ENCODE measurements at regions not wholly inside any gene's neighbourhood (a gene's known extent, or its start where the extent isn't known, plus 50 kb on each side); places are given as distances from the start of the nearest gene placed in this dataset.
A peak's percentile ranks its signal among the peaks of the same experiment; 100 is the strongest.

GRCh38 chr7:25478925-25479324 lies 250.6 kb upstream of the NPVF start:
- TF ChIP-seq POU2F2 (IDR thresholded peaks at IDR 0.05; ENCODE audit: low read depth, low read length), result no peak
- no peak for TF ChIP-seq PAX5 (IDR thresholded peaks at IDR 0.05; ENCODE audit: insufficient read depth, low read length, severe bottlenecking)
- TF ChIP-seq SPI1 (IDR thresholded peaks at IDR 0.05; ENCODE audit: low read depth, low read length), result no peak
- TF ChIP-seq POLR2AphosphoS5 (IDR thresholded peaks at IDR 0.05; ENCODE audit: low read depth, low read length), result no peak
- no peak for TF ChIP-seq TAF1 (IDR thresholded peaks at IDR 0.05; ENCODE audit: low read depth, low read length)
- TF ChIP-seq POLR2A (IDR thresholded peaks at IDR 0.05; ENCODE audit: low read depth, low read length), result no peak
- DNase-seq (ENCODE audit: insufficient read length, low spot score) (no peak), FAIRE-seq (no peak)

DNA sequence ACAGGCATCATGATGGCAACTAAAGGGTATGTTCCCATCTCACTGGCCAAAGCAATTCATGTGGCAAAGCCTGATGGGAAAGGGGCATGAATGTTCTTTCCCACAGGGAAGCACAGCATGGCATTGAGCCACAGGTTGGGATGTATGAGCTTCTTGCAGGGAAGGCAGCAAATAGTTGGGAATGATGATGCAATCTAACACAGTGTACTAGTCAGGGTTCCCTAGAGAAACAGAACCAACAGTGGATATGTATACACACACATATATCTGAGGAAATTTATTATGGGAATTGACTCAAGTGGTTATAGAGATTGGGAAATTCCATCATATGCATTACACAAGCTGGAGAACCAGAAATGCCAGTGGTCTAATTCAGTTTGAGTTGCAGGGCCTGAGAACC lies 253.6 kb upstream of the NPVF start:
- DNase-seq (ENCODE audit: insufficient read length, low spot score) (no peak), FAIRE-seq (no peak)
- no peak for TF ChIP-seq SPI1 (IDR thresholded peaks at IDR 0.05; ENCODE audit: low read depth, low read length)
- no peak for TF ChIP-seq POLR2AphosphoS5 (IDR thresholded peaks at IDR 0.05; ENCODE audit: low read depth, low read length)

DNA sequence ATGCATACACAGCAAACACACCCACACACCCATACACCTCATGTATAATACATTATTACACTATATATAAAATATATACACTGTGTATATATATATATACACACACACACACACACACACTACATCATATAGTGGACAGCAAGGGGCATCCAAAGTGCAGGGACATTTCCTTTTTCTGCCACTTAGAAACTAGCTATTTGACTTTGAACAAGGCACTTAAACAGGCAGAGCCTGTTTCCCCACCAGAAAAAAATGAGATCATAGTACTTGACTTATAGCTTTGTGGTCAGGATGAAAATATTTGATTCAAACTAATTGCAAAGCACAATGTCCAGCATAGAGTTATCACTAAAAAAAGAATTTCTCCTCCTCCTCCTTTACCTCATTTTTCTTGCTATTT lies 254.3 kb upstream of the NPVF start:
- DNase-seq (ENCODE audit: insufficient read length, low spot score), result no peak
- no peak for FAIRE-seq
- TF ChIP-seq PAX5 (IDR thresholded peaks at IDR 0.05; ENCODE audit: insufficient read depth, low read length, severe bottlenecking), result no peak
- TF ChIP-seq TAF1 (IDR thresholded peaks at IDR 0.05; ENCODE audit: low read depth, low read length), result no peak
- TF ChIP-seq POLR2A (IDR thresholded peaks at IDR 0.05; ENCODE audit: low read depth, low read length), result no peak
- TF ChIP-seq POU2F2 (IDR thresholded peaks at IDR 0.05; ENCODE audit: low read depth, low read length), result no peak
- no peak for TF ChIP-seq SPI1 (IDR thresholded peaks at IDR 0.05; ENCODE audit: low read depth, low read length)
- no peak for TF ChIP-seq POLR2AphosphoS5 (IDR thresholded peaks at IDR 0.05; ENCODE audit: low read depth, low read length)

DNA sequence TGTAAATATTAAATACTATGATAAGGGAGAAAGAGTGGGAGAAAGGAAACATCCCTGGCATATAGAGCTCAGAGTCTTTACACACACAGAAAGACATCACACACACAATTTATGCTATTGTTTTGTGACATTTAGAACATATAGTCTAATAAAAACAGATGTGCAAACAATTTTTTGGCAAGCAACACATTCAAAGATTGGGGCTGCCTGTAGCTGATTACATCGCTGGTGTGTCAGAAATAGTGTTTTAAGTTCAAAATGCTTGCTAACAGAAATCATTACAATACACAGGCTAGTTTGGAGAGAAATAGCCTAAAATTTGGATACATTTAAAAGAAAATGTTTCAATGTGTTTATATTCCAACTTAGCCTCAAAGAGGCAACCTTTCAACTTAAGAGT lies 256.7 kb upstream of the NPVF start:
- TF ChIP-seq POLR2AphosphoS5 (IDR thresholded peaks at IDR 0.05; ENCODE audit: low read depth, low read length) (no peak), PAX5 (IDR thresholded peaks at IDR 0.05; ENCODE audit: insufficient read depth, low read length, severe bottlenecking) (no peak), POU2F2 (IDR thresholded peaks at IDR 0.05; ENCODE audit: low read depth, low read length) (no peak), TAF1 (IDR thresholded peaks at IDR 0.05; ENCODE audit: low read depth, low read length) (no peak), POLR2A (IDR thresholded peaks at IDR 0.05; ENCODE audit: low read depth, low read length) (no peak), SPI1 (IDR thresholded peaks at IDR 0.05; ENCODE audit: low read depth, low read length) (no peak)
- DNase-seq (ENCODE audit: insufficient read length, low spot score) (no peak), FAIRE-seq (no peak)

- DNase-seq (ENCODE audit: insufficient read length, low spot score) (no peak), FAIRE-seq (no peak)
- TF ChIP-seq POLR2A (IDR thresholded peaks at IDR 0.05; ENCODE audit: low read depth, low read length) (no peak), TAF1 (IDR thresholded peaks at IDR 0.05; ENCODE audit: low read depth, low read length) (no peak), POU2F2 (IDR thresholded peaks at IDR 0.05; ENCODE audit: low read depth, low read length) (no peak), POLR2AphosphoS5 (IDR thresholded peaks at IDR 0.05; ENCODE audit: low read depth, low read length) (no peak), PAX5 (IDR thresholded peaks at IDR 0.05; ENCODE audit: insufficient read depth, low read length, severe bottlenecking) (no peak), SPI1 (IDR thresholded peaks at IDR 0.05; ENCODE audit: low read depth, low read length) (no peak)
These were observed 258.4 kb upstream of the NPVF start for GRCh38 chr7:25486656-25487055.

GRCh38 chr7:25493805-25494366 lies 265.6 kb upstream of the NPVF start:
- no peak for FAIRE-seq
- TF ChIP-seq POLR2AphosphoS5 (IDR thresholded peaks at IDR 0.05; ENCODE audit: low read depth, low read length), result no peak
- TF ChIP-seq PAX5 (IDR thresholded peaks at IDR 0.05; ENCODE audit: insufficient read depth, low read length, severe bottlenecking), result no peak
- TF ChIP-seq SPI1 (IDR thresholded peaks at IDR 0.05; ENCODE audit: low read depth, low read length), result no peak
- TF ChIP-seq POU2F2 (IDR thresholded peaks at IDR 0.05; ENCODE audit: low read depth, low read length), result no peak
- no peak for TF ChIP-seq POLR2A (IDR thresholded peaks at IDR 0.05; ENCODE audit: low read depth, low read length)
- TF ChIP-seq TAF1 (IDR thresholded peaks at IDR 0.05; ENCODE audit: low read depth, low read length), result no peak
- DNase-seq (ENCODE audit: insufficient read length, low spot score), result no peak

- no peak for FAIRE-seq
These were observed 266.6 kb upstream of the NPVF start for GRCh38 chr7:25494896-25495295.

GRCh38 chr7:25495342-25496250 lies 267.3 kb upstream of the NPVF start:
- no peak for FAIRE-seq
- no peak for DNase-seq (ENCODE audit: insufficient read length, low spot score)
- no peak for TF ChIP-seq POU2F2 (IDR thresholded peaks at IDR 0.05; ENCODE audit: low read depth, low read length)

More at GRCh38 chr7:25494896-25495295, 266.6 kb upstream of the NPVF start:
- no peak for DNase-seq (ENCODE audit: insufficient read length, low spot score)
- TF ChIP-seq TAF1 (IDR thresholded peaks at IDR 0.05; ENCODE audit: low read depth, low read length), result no peak

DNA sequence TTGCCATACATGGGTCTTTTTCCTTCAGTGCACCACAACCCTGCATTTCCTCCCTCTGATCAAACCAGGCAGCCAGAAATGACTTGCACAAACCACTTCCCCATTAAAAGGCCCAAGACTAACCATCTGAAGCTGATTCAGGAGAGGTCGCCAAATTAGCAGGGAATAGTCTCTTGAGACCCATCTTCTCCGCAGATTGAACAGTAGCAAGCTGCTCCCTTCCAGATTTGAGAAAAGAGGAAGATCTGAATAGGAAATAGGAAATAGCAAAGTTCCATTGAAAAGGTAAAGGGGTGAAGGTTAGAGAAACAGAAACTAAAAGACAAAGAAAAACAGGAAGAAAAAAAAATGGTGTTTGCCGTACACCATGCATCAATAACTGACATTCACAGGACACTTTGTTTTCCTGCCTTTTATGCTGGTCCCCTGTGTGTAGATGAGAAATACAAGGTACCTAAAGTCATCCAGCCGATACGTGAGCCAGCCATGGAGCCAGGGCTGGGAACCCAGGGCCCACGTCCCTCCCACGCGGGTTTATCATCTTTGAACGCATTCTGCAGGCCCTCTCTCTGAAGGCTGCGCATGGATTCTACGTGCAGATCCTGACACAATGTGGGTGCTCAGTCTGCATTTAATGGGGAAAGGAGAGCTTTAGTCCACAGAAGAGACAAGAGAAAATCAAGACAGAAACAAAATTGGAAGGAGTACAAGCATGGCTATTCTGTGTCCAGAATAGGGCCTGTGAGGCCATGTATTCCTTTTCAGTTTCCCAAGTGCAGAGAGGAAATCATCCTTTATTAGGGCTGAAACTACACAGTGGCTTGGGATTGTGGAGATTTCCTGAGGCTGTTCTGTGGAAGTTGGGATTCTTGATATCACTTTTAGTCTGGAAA lies 268.4 kb upstream of the NPVF start:
- no peak for DNase-seq (ENCODE audit: insufficient read length, low spot score)
- TF ChIP-seq SPI1 (IDR thresholded peaks at IDR 0.05; ENCODE audit: low read depth, low read length) (peak; percentile 95), TAF1 (IDR thresholded peaks at IDR 0.05; ENCODE audit: low read depth, low read length) (no peak)
- peak; percentile 78 for FAIRE-seq
